Thyroid gland (tissue), 4 donors: ENCODE measurements at regions not wholly inside any gene's neighbourhood (a gene's known extent, or its start where the extent isn't known, plus 50 kb on each side); places are given as distances from the start of the nearest gene placed in this dataset.

Source experiments
- POLR2A ChIP-seq, 2 donors: fragments of 450-650 bp; IDR thresholded peaks; one replicate each; pipeline ENCODE4 v1.6.1; 2017; ENCODE audit warnings: antibody characterized with exemption in 2 of 2, mild to moderate bottlenecking in 2 of 2, moderate library complexity in 1 of 2
- TF ChIP-seq, protein P1 (sequence below), 6 experiments: fragments of 200-600 bp in 3 of 6; fragments of 450-650 bp in 3 of 6; sonication (generic) in 3 of 6; IDR thresholded peaks; one replicate each; pipeline ENCODE4 v1.5.1; 2016 to 2019; ENCODE audit warnings: antibody characterized with exemption in 6 of 6, mild to moderate bottlenecking in 2 of 6, inconsistent platforms in 1 of 6, moderate library complexity in 1 of 6

DNA sequence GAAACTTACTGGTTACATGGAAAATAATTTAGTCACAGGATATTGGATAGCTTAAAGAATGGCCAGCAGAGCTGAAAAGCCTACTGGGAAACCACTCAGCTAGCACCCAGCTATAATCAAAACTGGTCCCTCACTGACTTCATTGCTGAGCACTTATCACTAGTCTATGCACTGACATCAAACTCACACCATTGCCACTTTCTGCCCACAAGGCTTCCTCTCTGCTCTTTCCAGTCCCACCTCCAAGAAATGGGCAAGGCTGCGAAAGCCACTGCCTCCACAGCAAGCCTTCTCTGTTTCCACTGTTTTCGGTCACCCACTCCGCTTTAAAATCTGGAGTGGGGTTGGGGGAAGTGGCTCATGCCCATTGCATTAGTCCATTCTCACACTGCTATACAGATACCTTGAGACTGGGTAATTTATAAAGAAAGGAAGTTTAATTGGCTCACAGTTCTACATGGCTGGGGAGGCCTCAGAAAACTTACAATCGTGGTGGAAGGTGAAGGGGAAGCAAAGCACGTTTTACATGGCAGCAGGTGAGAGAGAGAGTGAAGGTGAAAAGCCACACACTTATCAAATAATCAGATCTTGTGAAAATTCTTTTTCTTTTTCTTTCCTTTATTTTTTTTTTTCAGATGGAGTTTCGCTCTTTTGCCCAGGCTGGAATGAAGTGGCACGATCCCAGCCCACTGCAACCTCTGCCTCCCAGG lies 77.0 kb upstream of the CERS6 start:
- TF ChIP-seq POLR2A (IDR thresholded peaks at IDR 0.05), result no peak
- TF ChIP-seq, protein P1, sequence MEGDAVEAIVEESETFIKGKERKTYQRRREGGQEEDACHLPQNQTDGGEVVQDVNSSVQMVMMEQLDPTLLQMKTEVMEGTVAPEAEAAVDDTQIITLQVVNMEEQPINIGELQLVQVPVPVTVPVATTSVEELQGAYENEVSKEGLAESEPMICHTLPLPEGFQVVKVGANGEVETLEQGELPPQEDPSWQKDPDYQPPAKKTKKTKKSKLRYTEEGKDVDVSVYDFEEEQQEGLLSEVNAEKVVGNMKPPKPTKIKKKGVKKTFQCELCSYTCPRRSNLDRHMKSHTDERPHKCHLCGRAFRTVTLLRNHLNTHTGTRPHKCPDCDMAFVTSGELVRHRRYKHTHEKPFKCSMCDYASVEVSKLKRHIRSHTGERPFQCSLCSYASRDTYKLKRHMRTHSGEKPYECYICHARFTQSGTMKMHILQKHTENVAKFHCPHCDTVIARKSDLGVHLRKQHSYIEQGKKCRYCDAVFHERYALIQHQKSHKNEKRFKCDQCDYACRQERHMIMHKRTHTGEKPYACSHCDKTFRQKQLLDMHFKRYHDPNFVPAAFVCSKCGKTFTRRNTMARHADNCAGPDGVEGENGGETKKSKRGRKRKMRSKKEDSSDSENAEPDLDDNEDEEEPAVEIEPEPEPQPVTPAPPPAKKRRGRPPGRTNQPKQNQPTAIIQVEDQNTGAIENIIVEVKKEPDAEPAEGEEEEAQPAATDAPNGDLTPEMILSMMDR (IDR thresholded peaks at IDR 0.05), result no peak
